ENCODE measurements at regions not wholly inside any gene's neighbourhood (a gene's known extent, or its start where the extent isn't known, plus 50 kb on each side); places are given as distances from the start of the nearest gene placed in this dataset.

DNA sequence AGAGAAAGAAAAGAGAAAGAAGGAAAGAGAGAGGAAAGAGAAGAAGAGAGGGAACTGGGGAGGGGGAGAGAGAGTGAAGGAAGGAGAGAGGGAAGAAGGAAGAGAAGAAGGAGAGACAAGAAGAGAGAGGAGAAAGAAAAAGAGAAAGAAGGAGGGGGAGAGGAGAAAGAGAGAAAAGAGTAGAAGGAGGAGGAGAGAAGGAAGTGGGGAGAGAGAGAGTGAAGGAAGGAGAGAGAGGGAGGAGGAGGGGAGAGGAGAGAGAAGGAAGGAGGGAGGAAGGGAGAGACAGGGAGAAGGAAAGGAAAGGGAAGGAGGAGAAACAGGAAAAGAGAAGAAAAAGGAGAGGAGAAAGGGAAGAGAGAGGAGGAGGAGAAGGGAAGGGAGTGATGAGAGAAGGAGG lies 208.5 kb downstream of the MAF start:
- BruUV-seq (replicated peaks): no TSS peak
- in situ Hi-C loops (cut with MboI) (no loop called here), intact Hi-C loops (cut with micrococcal nuclease) (no loop called here)
- H3K27me3 ChIP-seq (ENCODE audit: control insufficient read depth in 2 of 2, insufficient read depth in 2 of 2, low read length in 2 of 2): peaks cover 6 to 19% of the 10 kb centered on the region in 2 experiments; a peak in 4 of 5 replicates
- H3K79me2 ChIP-seq (ENCODE audit: control insufficient read depth, insufficient read depth, low read length): no peaks in the 10 kb centered on the region
- H3K36me3 ChIP-seq (ENCODE audit: control insufficient read depth, insufficient read depth, low read length): no peaks in the 10 kb centered on the region
- no peak for FAIRE-seq
- TF ChIP-seq, protein P1, sequence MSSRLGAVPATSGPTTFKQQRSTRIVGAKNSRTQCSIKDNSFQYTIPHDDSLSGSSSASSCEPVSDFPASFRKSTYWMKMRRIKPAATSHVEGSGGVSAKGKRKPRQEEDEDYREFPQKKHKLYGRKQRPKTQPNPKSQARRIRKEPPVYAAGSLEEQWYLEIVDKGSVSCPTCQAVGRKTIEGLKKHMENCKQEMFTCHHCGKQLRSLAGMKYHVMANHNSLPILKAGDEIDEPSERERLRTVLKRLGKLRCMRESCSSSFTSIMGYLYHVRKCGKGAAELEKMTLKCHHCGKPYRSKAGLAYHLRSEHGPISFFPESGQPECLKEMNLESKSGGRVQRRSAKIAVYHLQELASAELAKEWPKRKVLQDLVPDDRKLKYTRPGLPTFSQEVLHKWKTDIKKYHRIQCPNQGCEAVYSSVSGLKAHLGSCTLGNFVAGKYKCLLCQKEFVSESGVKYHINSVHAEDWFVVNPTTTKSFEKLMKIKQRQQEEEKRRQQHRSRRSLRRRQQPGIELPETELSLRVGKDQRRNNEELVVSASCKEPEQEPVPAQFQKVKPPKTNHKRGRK (tag; IDR thresholded peaks at IDR 0.05): peak; percentile 91
- TF ChIP-seq, protein P2, sequence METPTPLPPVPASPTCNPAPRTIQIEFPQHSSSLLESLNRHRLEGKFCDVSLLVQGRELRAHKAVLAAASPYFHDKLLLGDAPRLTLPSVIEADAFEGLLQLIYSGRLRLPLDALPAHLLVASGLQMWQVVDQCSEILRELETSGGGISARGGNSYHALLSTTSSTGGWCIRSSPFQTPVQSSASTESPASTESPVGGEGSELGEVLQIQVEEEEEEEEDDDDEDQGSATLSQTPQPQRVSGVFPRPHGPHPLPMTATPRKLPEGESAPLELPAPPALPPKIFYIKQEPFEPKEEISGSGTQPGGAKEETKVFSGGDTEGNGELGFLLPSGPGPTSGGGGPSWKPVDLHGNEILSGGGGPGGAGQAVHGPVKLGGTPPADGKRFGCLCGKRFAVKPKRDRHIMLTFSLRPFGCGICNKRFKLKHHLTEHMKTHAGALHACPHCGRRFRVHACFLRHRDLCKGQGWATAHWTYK (CRISPR knock-in tag; IDR thresholded peaks at IDR 0.05): no peak
- TF ChIP-seq, protein P3, sequence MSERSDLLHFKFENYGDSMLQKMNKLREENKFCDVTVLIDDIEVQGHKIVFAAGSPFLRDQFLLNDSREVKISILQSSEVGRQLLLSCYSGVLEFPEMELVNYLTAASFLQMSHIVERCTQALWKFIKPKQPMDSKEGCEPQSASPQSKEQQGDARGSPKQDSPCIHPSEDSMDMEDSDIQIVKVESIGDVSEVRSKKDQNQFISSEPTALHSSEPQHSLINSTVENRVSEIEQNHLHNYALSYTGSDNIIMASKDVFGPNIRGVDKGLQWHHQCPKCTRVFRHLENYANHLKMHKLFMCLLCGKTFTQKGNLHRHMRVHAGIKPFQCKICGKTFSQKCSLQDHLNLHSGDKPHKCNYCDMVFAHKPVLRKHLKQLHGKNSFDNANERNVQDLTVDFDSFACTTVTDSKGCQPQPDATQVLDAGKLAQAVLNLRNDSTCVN (CRISPR knock-in tag; IDR thresholded peaks at IDR 0.05): 0 out of 2 replicates have a peak, but pooled peaks have one; percentile 12
- TF ChIP-seq MCM3 (IDR thresholded peaks at IDR 0.05) (no peak), ZNF146 (CRISPR knock-in tag; IDR thresholded peaks at IDR 0.05; ENCODE audit: unreplicated experiment) (no peak), OTX1 (CRISPR knock-in tag; IDR thresholded peaks at IDR 0.05) (0 out of 2 replicates have a peak, but pooled peaks have one; percentile 15), PTTG1 (tag; IDR thresholded peaks at IDR 0.05; ENCODE audit: low read depth) (no peak)
- H3K4me3 ChIP-seq: no peak overlapping the region
- no peak for ATAC-seq
- H3K27ac ChIP-seq (ENCODE audit: extremely low read depth, low read depth, low read length): no peak overlapping the region
- no peak overlapping the region for H3K4me2 ChIP-seq (ENCODE audit: insufficient read depth, low read length)
- no peak overlapping the region for H2AFZ ChIP-seq (ENCODE audit: low read depth, low read length)
- no peaks in the 10 kb centered on the region for H4K20me1 ChIP-seq (replicated peaks; ENCODE audit: control insufficient read depth, insufficient read depth, low read length)
- POLR2A ChIA-PET: no interaction called here
- DNase-seq (ENCODE audit: extremely low read depth in 1 of 4, low spot score in 3 of 4): no peak
- H3K9ac ChIP-seq (ENCODE audit: insufficient read depth in 1 of 2, low read depth in 2 of 2, low read length in 2 of 2): no peak overlapping the region
- no peaks in the 10 kb centered on the region for H3K9me3 ChIP-seq (replicated peaks; ENCODE audit: control insufficient read depth, insufficient read depth, low read depth, low read length)
- no peaks in the 10 kb centered on the region for H3K9me1 ChIP-seq (ENCODE audit: control insufficient read depth, insufficient read depth, low read length)
- CTCF ChIA-PET (ENCODE audit: low intra/inter-chr PET ratio): no interaction called here
- no peaks in the 10 kb centered on the region for H3K4me1 ChIP-seq (replicated peaks in 1 of 2; ENCODE audit: control insufficient read depth in 2 of 2, insufficient read depth in 2 of 2, low read length in 2 of 2)
